GM12891 (cell line): ENCODE measurements at regions not wholly inside any gene's neighbourhood (a gene's known extent, or its start where the extent isn't known, plus 50 kb on each side); places are given as distances from the start of the nearest gene placed in this dataset.

Source experiments
- PAX5 ChIP-seq: IDR thresholded peaks from 2 replicates; pipeline ENCODE4 v1.6.1; 2011; ENCODE audit warnings: low read length, moderate library complexity, mild to moderate bottlenecking; ENCODE audit not compliant: insufficient read depth, severe bottlenecking
- POLR2A ChIP-seq: IDR thresholded peaks from 2 replicates; pipeline ENCODE4 v1.6.1; 2011; ENCODE audit warnings: low read depth, low read length, control low read depth
- POLR2AphosphoS5 ChIP-seq: IDR thresholded peaks from 2 replicates; pipeline ENCODE4 v1.6.1; 2011; ENCODE audit warnings: low read depth, low read length, control low read depth
- POU2F2 ChIP-seq: IDR thresholded peaks from 2 replicates; pipeline ENCODE4 v1.6.1; 2011; ENCODE audit warnings: low read depth, mild to moderate bottlenecking, control low read depth, low read length, moderate library complexity
- SPI1 ChIP-seq: IDR thresholded peaks from 2 replicates; pipeline ENCODE4 v1.6.1; 2011; ENCODE audit warnings: low read depth, low read length, control low read depth

- TF ChIP-seq PAX5 (no peak), SPI1 (no peak), POLR2A (no peak), POU2F2 (no peak), POLR2AphosphoS5 (no peak)
These were observed 470.5 kb upstream of the FAM98A start for GRCh38 chr2:34069604-34070003.
